GM19395 (cell line): ENCODE measurements at regions not wholly inside any gene's neighbourhood (a gene's known extent, or its start where the extent isn't known, plus 50 kb on each side); places are given as distances from the start of the nearest gene placed in this dataset.

ENCODE experiments used
- ATAC-seq: cut with Tn5 transposase; IDR thresholded peaks from one replicate; pipeline ENCODE4 v1.9.1; 2021; ENCODE audit warnings: mild to moderate bottlenecking, moderate library complexity; ENCODE audit not compliant: unreplicated experiment

DNA sequence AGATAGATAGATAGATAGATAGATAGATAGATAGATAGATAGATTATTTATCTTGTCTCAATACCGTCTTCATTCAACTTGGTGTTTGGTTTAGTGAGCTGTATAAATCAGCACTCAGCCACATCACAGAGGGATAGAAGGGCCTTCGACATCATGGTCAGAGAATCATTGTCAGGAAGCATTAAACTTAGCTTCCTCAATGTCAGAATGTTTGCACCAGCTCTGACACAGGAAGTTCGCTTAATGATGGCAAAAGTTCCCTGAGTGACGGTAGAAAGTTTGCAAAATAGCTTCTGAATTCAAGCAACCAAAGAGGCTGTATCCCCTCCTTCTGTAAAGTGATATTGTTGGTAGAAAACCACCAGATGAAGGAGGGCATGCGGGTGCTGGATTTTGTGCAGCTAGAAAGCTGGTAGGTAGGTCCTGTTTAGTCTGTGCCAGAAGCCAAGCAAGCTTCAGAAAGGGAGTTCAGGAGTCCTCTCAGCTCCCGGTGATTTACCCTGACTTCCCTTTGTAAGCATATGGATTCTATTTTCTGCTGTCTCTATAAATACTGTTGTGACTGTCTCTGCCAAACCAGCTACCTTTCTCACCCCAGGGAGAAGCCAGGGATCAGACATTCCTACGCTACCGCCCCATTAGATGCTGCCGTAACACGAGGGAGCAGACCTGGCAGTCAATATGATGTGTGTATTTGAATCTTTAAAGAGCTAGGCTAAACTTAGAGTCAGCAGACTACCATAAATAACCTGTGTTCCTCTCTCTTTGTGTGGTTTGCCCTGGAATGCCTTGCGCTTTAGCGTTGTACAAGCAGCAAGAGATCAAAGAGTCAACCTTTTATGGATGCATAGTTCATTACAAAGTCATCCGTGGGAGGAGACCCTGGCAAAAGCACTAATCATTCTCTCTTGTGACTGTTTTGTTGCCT is 200.5 kb upstream of the KIAA1217 start:
- ATAC-seq: no peak

GRCh38 chr10:24009115-24009514 is 199.8 kb upstream of the KIAA1217 start:
- ATAC-seq: no peak

DNA sequence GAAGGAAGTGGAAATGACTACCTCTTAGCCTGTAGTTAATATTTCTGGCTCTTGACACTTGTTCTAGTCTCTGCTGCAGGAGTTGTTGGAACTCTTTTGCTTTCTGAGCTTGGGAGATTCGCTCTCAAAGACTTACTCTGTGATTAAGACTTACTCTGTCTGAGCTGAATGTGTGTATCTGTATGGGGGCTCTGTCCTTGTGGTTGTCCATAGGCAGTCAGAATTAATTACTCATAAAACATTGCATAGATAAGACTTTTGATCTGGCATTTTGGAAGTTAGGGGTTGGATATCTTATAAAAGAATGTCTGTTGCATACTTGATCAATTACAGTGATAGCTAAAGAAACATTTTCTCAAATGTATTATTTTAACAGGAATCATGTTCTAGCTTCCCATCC is 199.2 kb upstream of the KIAA1217 start:
- no peak for ATAC-seq

GRCh38 chr10:24010436-24010970 is 198.4 kb upstream of the KIAA1217 start:
- no peak for ATAC-seq

DNA sequence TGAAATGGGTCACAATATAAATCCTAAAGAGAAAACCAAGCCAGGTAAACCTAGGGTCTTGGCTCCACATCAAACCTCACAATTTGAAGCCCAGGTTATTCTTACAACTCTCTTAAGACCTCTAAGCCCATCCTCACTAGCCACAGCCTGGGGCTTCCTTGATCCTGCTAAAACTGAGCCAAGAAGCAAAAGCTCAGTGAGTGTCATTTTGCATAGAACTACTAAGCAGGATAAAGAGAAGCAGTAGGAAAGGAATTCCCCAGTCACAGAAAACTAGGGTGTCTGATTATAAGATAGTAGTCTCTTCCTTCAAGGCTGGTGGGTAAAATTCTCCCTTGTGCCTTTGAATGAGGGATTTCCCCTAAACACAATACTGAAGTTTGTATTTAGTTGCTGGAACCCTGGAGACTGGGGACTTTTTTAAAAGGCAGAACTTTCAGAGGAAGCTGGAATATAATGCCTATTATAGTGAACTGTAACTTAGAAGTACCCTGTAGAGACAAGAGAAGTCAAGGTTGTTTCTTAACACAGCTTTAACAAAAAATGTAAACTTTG is 196.6 kb upstream of the KIAA1217 start:
- ATAC-seq: no peak

DNA sequence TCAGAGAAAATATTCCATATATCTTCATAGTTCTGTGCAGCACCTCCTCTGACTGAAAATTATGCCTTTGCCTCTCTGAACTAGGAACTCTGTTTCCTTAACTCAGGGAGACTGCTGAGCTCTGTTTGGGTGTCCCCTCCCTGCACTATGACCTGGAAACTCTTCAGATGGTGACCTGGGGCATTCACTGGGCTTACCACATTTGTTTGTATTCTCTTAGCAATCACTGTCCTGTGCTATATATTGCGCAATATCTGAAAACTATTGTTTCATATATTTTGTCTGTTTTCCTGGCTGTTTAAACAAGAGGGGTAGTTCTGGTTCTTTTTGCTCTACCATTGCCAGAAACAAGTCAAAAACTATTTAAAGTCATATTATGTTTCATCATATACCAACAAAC is 181.8 kb upstream of the KIAA1217 start:
- no peak for ATAC-seq

DNA sequence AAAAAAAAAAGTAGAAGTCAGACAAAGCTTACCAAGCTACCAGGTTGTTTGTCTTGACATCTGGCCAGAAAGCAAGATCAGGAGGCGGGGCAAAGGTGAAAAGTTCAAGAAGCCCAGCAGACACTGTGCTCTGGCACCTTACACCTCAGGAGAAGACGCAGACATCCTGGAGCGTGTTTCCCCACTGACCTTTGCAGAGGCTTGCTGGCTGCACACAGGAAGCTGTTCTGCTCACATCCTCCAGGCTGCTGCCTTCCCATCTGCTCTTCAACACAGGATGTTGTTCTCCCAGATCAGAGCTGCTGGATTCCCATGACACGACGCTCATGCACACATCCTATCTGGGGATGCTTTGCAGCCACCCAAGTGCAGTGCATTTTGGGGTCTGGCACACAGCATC is 174.4 kb upstream of the KIAA1217 start:
- no peak for ATAC-seq

DNA sequence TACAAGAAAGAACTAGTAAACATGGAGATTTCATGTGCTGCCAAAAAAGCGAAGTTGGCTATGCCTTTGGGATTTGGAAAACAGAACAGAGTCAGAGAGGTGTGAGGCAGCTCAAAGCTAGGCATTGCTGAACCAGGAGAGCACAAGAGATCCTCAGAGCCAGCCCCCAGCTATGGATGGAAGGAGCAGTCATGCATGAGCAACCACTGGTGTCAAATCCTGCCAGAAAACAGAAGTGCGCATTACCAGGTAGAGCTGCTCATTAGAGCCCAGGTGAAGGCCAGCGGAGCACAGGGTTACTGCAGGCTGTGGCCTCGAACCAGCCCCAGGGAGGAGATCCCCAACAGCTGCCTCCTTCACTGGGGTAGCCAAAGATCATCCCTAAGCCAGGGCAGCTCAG is 173.2 kb upstream of the KIAA1217 start:
- no peak for ATAC-seq

- no peak for ATAC-seq
Observed at GRCh38 chr10:24039315-24039714, 169.6 kb upstream of the KIAA1217 start.

- no peak for ATAC-seq
Observed at GRCh38 chr10:24039897-24040296, 169.0 kb upstream of the KIAA1217 start.

DNA sequence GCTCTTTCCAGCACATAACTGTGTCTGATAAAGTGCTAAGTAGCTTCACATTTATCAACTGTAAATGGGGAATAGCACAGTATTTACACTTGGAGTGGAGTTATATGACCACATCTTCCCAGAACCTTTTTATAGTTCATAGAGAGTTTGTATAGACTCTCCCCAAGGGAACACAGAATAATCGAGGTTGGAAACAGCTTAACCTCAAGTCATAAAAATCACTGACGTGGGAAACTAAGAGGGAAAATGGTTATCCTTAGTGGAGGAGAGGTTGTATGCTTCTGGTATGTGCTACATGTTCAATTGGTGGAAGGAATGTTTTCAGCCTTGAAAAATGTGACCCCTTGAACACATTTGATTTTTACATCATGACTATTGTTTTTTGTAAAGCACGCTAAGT is 167.9 kb upstream of the KIAA1217 start:
- ATAC-seq: no peak

- ATAC-seq: no peak
Observed at GRCh38 chr10:24041834-24042233, 167.1 kb upstream of the KIAA1217 start.

DNA sequence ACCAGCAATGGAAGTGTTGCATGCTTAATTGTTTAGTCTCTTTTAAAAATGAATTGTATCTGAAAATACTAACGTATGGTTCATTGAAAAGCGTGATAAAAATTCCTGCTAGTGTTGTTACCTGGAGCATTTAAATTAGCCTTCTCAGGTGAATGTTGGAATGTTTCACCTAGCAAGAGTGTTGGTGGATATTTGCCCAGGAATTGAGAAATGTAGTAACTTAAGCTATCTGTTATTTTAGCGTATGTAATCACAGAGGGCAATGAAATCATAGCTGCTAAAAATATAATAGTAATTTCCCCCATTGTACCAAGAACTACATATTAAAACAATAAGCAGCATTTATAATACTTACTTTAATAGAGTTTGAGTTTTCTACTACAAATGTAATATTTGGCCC is 166.1 kb upstream of the KIAA1217 start:
- no peak for ATAC-seq

GRCh38 chr10:24046060-24046459 is 162.9 kb upstream of the KIAA1217 start:
- no peak for ATAC-seq

DNA sequence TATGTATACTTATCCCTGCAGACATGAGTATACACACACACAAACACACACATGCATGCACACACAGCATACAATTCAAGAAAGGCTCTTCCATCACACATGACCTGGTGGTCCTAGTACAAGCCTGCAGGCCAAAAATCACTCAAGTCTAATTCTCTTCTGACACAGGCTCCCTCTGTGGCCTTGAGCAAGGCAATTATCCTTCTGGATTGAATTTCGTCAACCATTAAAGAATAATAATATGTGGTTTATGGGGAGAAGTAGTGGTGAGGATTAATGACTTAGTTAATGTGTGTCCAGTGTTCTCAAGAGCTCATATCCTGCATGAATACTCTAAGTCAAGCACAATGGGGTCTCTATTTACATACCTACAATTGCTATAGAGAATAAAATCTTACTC is 161.8 kb upstream of the KIAA1217 start:
- no peak for ATAC-seq

GRCh38 chr10:24054421-24054820 is 154.5 kb upstream of the KIAA1217 start:
- no peak for ATAC-seq

DNA sequence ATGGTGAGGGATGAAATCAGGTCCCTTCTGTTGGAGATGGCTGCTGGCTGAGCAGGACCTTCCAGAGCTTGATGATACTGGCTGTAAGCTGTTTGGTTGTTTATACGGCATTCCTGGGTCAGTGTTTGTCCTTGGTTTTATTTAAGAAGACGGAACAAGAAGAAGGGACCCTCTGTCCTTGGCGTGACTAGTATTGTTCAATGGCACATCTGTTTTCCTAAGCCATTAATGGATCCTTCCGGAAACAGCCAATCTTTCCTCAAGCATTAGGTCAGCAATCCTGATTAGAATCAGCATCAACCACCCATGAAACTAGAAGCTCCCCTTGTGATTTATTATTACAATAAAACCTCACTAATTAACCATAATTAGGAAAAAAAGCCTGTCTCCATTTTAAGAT is 128.7 kb upstream of the KIAA1217 start:
- ATAC-seq: no peak

- ATAC-seq: no peak
Observed at GRCh38 chr10:24086296-24087086, 122.4 kb upstream of the KIAA1217 start.

DNA sequence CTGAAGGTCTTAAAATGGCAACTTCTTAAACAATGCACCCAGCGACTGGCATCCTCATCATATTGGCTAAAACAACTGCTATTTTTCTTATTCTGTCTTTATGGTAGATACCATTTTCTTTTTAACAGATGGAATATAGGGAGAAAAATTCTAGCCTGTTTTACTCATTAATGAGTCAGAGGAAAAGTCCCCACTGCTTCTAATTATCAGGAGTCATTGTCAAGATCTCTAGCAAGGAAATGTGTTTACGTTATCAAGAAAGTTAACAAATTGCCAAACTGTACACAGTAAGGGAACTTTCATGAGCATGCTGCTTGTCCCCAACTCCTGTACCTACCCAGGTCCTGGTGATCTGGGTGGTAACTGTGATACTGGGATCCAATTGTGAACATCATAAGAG is 117.7 kb upstream of the KIAA1217 start:
- no peak for ATAC-seq

- ATAC-seq: no peak
Observed at GRCh38 chr10:24096281-24096680, 112.7 kb upstream of the KIAA1217 start.

GRCh38 chr10:24097751-24098207 is 111.2 kb upstream of the KIAA1217 start:
- ATAC-seq: no peak
